CD4-positive, alpha-beta T cell treated with Interleukin-17A for 1 hour (primary cell): ENCODE measurements at regions not wholly inside any gene's neighbourhood (a gene's known extent, or its start where the extent isn't known, plus 50 kb on each side); places are given as distances from the start of the nearest gene placed in this dataset.

Experiments used
- DNase-seq: peaks from one replicate; pipeline ENCODE4 v3.0.0-alpha.2; 2020

- DNase-seq, result peak; percentile 33
Observed at GRCh38 chr12:94033101-94033500, 115.3 kb upstream of the PLXNC1 start.

DNA sequence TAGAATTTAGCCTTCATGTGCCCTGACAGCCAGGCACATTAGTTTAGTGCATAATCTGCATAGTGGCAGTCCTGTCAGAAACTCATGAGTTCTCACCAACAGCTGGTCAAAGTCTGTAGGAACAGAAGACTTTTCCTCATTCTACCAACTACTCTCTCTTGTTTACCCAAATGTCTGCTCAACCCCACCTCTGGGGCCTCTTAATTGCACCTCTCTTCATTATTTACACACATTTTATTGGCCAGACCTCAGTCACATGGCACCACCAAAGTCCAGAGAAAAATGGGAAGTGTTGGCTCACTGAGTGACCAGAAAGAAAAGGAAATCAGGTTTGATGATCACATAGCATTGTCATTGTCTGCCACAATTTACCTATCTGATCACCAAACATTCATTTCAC is 114.6 kb upstream of the PLXNC1 start:
- DNase-seq, result no peak

- DNase-seq, result no peak
Observed at GRCh38 chr12:94037444-94037843, 110.9 kb upstream of the PLXNC1 start.

- DNase-seq, result no peak
Observed at GRCh38 chr12:94038605-94039004, 109.8 kb upstream of the PLXNC1 start.

GRCh38 chr12:94039199-94039840 is 109.1 kb upstream of the PLXNC1 start:
- DNase-seq, result no peak

DNA sequence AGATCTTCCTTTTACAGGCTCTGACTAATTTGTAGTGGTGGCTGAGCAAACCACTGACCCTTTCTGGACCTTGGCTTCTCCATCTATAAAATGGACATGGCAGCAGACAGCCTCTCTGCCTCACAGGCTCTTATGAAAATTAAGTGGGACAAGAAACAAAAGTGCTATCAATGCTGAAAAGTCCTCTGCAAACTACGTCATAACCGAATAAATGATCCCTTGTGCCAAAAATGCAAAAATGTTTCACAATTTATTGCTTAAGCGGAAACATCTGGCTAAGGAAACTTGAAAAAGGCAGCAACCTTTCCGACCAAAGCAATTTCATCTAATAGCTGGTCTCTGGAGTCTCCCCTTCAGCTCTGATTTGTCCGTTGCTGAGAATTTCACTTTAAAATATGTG is 108.5 kb upstream of the PLXNC1 start:
- no peak for DNase-seq

GRCh38 chr12:94041850-94042249 is 106.5 kb upstream of the PLXNC1 start:
- DNase-seq, result no peak

DNA sequence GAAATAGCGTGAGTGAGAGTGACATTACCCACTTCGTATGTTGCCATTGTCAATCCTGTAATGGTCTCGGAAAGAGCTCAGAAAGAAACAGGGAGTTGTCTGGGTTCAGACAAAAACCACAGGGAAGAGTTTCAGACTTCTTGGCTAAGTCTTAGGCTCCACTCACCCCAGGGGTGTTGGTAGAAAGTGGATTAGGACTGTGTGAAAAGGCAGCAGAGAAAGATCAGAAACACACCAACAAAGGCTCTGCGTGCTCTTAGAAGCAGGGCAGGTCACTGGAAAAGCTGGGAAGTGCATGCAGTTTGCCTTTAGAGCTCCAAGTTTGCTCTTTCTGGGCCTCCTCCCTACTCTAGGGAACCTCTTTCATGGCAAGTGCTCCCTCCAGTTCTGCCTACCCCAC is 106.1 kb upstream of the PLXNC1 start:
- no peak for DNase-seq

GRCh38 chr12:94046626-94047410 is 101.6 kb upstream of the PLXNC1 start:
- no peak for DNase-seq

DNA sequence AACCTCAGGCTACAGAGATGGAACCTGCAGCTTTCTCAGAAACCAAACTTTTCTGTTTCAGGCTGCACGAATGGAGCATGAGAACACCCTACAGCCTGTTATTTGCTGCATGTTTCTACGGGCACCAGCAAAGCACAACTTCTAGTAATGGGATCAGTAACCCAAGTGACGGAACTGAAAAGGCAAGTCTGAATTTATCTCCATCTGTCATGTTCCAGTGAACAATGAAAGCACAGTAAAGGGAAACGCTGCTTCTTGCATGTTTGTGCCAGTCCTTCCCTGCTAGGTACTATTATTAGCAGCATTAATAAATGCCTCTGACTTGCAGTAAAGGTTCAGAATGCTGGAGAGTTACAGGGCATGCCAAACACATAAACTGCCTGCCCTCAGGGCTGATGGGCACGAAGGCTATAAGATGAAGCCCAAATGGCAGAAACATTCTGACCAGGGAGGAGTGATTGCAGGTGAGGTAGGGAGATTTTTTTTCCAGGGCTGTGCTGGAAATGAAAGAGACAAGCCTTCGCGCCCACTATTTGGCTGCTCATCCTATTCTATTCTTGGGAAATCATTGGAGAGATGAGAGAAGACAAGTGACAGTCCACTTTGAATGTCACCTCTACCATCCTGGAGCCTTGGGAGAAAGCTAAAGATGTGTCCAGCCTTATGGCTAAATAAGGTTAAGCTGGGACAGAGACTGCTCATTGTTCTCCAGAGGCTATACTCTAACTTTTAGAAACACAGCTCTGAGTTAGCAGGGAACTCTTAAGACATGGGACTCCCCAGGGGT is 100.4 kb upstream of the PLXNC1 start:
- no peak for DNase-seq

DNA sequence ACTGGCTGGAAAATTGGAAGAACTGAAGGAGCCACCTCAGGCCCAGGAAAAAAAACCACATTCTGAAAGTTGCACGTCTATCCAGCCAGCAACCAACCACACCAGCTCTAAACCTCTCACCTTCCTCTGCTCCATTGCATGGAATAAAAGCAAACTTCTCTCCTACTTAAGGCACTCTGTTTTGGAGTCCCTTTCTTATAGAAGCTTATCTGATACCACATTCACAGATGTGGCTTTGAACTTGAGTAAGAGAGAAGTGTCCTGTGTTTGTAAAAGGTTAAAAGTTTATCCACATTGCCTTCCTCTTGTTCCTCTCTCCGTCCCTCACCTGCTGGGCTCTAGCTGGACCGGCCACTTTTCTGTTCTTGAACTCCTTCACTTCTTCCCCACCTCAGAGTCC is 99.6 kb upstream of the PLXNC1 start:
- DNase-seq, result no peak

DNA sequence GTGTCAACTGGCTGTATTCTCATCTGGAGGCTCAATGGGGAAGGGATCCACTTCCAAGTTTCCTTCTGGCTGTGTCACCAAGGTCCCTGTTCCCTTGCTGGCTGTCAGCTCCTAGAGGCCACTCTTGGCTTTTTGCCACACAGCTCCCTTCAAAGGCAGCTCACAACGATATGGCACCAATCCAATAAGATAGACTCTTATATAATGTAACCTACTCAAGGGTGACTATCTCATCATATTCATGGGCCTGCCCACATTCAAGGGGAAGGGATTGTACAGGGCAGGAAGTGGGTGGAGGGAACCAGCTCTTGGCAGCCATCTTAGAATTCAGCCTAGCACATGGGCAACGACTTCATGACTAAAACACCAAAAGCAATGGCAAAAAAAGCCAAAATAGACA is 98.7 kb upstream of the PLXNC1 start:
- DNase-seq, result no peak

- DNase-seq, result no peak
Observed at GRCh38 chr12:94053676-94054075, 94.7 kb upstream of the PLXNC1 start.

DNA sequence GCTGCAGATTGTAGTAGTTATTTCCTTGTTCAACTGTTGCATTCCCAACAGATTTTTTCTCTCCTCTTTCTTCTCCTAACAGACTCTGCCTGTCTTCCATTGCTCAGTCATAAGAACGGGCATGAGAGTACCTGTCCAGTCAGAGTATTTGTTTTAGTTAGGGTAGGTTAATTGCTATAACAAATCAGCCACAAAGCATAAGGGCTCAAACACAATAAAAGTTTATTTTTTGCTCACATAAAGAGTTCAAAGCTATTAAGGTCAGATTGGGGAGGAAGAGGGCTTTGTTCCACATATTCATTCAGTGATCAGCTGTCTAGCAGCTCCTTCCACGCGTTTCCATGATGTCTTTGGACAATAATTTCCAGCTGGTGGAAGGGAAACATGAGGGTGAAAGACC is 92.8 kb upstream of the PLXNC1 start:
- DNase-seq, result no peak

DNA sequence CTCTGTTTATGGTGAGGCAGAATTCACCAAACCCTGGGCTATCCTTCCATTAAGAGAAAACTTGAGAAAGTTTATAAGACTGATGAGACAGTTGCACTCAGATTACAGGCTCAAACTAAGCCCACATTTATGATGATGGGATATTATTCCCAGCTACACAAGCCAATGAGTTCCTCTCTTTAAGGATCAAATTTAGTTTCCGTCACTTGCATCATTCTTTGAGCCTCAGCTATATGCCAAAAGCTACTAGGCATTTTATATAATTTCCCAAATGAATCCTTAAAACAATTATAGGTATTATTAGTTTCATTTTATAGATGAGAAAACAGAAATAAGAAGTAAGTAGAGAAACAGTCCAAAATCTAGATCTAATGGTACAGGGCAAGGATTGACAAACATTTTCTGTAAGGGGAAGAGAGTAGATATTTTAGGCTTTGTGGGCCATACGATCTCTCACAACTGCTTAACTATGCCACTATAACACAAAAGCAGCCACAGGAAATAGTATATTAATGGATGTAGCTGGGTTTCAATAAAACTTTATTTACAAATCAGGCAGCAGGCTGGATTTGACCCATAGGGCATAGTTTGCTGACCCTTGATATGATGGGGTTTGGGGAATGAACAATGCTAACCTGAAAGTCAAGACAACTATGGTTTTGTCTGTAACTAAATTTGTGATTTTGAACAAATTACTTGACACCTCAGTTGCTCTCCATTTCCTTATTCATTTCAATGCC is 91.8 kb upstream of the PLXNC1 start:
- no peak for DNase-seq

- no peak for DNase-seq
Observed at GRCh38 chr12:94057262-94058151, 90.9 kb upstream of the PLXNC1 start.

DNA sequence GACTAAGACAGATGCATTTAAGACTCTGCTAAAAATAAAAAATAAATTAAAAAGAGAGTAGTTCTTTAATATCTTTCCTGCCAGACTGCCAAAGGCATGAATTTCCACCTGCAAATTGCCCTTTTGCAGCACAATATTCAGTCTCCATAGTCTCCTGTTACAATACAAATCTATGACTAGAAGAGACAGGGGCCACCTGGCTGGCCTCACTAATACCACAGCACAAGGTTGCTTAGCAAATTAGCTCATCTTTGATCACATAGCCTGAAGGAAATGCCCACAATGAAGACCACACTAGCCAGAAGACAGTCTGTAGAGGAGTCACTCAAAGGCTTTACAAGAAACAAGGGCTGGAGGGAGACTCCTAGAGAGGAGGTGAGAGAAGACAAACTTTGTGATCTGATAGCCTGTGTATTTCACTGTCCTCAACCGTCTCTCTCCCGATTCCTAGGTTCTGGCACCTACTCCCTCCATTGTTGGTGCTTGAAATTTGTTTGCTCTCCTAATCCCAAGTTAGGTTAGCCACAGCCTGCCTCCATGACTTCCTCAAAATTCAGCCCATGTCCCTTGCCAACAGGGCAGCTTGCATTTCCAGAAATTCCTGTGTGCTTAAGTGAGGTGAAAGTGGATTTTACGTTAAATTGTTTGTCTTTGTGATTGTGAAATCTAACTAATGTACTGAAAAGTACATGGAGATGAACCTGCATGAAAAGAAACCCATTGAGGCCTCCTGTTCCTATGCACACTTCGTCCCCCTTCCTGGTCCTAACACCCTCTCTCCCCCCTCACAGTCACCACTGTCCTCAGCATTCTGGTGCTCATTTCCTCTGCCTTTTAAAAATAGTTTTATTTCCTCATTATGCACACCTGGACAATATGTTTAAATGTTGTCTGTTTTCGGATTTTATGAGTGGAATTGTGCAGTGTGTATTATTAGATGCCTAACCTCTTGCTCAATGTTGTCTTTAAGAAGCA is 88.7 kb upstream of the PLXNC1 start:
- no peak for DNase-seq

DNA sequence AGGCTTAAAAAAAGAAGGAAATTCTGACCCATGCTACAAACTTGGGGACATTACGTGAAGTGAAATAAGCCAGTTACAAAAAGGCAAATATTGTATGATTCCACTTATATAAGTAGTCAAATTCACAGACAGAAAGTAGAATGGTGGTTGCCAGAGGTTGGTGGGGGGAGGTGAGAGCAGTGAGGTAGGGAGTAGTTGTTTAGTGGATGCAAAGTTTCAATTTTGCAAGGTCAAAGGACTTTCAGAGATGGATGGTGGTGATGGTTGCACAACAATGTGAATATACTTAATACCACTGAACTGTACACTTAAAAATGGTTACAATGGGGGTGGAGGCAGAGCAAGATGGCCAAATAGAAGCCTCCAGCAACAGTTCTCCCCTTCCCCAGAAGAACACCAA is 86.2 kb upstream of the PLXNC1 start:
- no peak for DNase-seq

DNA sequence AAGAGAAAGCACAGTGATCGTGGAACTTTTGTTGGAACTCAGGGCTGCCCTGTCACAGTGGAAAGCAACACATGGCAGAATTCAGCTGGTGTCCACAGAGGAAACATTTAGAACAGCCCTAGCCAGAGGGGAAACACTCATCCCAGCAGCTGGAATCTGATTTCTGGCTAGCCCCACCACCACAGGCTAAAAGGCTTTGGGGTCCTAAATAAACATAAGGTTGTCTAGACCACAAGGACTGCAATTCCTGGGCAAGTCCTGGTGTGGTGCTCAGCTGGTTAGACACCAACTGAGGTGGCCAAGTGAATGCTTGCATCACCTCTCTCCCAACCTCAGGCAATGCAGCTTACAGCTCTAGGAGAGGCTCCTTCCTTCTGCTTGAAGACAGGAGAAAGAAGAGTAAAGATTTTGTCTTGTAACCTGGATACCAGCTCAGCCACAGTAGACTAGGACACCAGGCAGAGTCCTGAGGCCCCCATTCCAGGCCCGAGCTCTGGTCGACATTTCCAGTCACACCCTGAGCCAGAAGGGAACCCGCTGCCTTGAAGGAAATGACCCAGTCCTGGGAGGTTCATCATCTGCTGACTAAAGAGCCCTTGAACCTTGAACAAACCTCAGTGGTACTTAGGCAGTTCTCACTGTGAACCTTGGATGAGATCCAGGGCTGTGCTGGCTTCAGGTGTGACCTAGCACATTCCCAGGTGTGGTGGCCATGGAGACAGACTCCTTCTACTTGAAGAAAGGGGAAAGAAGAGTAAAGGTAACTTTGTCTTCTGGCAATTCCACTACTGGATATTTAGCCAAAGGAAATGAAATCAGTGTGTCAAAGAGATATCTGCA is 85.4 kb upstream of the PLXNC1 start:
- DNase-seq, result no peak

- DNase-seq, result no peak
Observed at GRCh38 chr12:94070520-94070919, 77.9 kb upstream of the PLXNC1 start.
